GM12878 (cell line): ENCODE measurements at regions not wholly inside any gene's neighbourhood (a gene's known extent, or its start where the extent isn't known, plus 50 kb on each side); places are given as distances from the start of the nearest gene placed in this dataset.

Source experiments
- ASH2L ChIP-seq: fragments of 300-600, 200-600 bp; sonication (generic); IDR thresholded peaks from 2 replicates; pipeline ENCODE4 v1.6.1; 2017; ENCODE audit warnings: low read depth, mild to moderate bottlenecking, borderline replicate concordance
- BRCA1 ChIP-seq: IDR thresholded peaks from 2 replicates; pipeline ENCODE4 v1.6.1; 2011; ENCODE audit warnings: low read depth, low read length, improper control_type of control experiment
- CTCF ChIP-seq, 3 experiments: IDR thresholded peaks in 2 of 3; conservative IDR thresholded peaks in 1 of 3; 2 replicates each; pipeline ENCODE4 v1.5.1; 2011; ENCODE audit warnings: low read depth in 3 of 3, low read length in 3 of 3, mild to moderate bottlenecking in 3 of 3, control low read depth in 2 of 3, moderate library complexity in 2 of 3, inconsistent platforms in 1 of 3, mixed read lengths in 1 of 3; ENCODE audit not compliant: control insufficient read depth in 2 of 3, insufficient read depth in 1 of 3; ENCODE audit errors: extremely low read depth in 1 of 3
- EZH2 ChIP-seq: IDR thresholded peaks from 2 replicates; pipeline ENCODE4 v1.6.1; 2012; ENCODE audit warnings: low read depth, mild to moderate bottlenecking, control low read depth, inconsistent platforms, low read length, borderline replicate concordance; ENCODE audit not compliant: control insufficient read depth
- NR2C2 ChIP-seq: IDR thresholded peaks from 2 replicates; pipeline ENCODE4 v1.6.1; 2011; ENCODE audit warnings: borderline replicate concordance, low read depth; ENCODE audit not compliant: control insufficient read depth, insufficient read length
- USF1 ChIP-seq: IDR thresholded peaks from 2 replicates; pipeline ENCODE4 v1.6.1; 2011; ENCODE audit warnings: borderline replicate concordance, low read depth, mild to moderate bottlenecking, moderate library complexity, mixed read lengths, low read length; ENCODE audit not compliant: insufficient read depth; ENCODE audit errors: extremely low read length

- TF ChIP-seq CTCF (IDR thresholded peaks at IDR 0.05 in 2 of 3, conservative IDR thresholded peaks at IDR 0.05 in 1 of 3; ENCODE audit: control insufficient read depth in 2 of 3, extremely low read depth in 1 of 3, insufficient read depth in 1 of 3, low read depth in 3 of 3, low read length in 3 of 3) (no peak), EZH2 (no peak), BRCA1 (no peak), USF1 (no peak), ASH2L (no peak), NR2C2 (no peak)
Observed at GRCh38 chr5:86858442-86858841, 240.7 kb downstream of the COX7C start.
